GM21619 (cell line): ENCODE measurements at regions not wholly inside any gene's neighbourhood (a gene's known extent, or its start where the extent isn't known, plus 50 kb on each side); places are given as distances from the start of the nearest gene placed in this dataset.
"Not testable (repeated sequence)": the region's sequence is repeated elsewhere in the genome, so short reads cannot be mapped to it uniquely, and the experiment has no call there.

ENCODE experiments used
- ATAC-seq: cut with Tn5 transposase; IDR thresholded peaks from one replicate; pipeline ENCODE4 v1.9.1; 2021; ENCODE audit not compliant: unreplicated experiment

DNA sequence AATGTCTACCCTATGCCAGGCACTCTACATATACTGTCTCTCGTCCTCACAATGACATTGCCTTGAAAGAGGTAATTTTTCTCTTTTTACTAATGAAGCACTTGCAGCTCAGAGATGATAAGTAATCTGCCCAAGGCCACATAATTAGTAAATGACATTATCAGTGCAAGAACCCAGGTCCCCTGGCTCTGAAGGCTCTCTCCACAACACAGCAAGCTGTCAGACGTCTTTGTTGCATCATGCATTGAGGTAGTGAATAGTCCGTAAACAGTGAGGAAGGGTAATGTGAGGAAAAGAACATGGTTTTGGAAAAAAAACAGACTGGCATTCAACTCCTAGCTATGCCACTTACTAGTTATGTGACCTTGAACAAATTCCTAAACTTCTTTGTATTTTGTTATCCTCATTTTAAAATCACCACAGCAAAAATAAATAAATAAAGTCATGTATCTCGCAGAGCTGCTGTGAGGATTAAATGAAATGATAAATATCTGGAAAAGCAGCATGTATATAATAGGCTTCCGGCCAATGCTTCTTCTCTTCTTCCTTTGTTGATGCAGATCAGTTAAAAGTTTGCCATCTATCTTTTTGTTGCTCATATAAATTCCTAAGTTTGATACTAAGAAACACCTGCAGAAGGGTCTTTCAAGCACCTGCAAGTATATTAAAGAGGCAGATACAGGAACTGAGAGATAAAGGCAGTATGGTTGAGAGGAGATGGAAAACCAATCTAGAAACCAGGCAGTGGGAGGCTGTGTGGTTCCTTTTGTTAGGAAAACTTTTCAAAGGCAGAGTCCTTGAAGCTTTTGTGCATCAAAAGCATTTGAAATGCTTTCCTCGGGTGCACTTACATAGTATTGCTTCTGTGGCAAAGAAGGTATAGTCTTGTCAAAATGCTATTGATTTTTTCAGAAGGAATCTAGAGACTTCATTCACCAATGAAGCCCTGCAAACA is 82.8 kb downstream of the BTG1 start:
- no peak for ATAC-seq

DNA sequence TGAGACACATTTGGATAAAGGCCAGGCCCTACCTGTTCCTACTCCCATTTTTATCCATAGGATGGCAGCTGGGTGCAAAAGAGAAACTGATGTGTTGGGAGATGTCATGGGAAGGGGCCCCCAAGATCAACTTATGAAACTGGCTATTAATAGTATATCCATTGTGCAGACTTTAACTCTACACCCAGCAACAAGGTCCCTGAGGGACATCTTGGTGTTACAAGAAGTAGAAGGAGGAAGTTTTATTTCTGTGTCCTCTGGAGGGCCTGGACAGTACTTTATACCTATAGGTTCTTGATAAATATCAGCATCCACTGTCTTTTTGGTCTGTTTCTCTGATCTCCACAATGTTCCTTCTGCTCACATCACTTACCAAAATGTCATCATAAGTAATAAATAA is 84.6 kb downstream of the BTG1 start:
- ATAC-seq: no peak

DNA sequence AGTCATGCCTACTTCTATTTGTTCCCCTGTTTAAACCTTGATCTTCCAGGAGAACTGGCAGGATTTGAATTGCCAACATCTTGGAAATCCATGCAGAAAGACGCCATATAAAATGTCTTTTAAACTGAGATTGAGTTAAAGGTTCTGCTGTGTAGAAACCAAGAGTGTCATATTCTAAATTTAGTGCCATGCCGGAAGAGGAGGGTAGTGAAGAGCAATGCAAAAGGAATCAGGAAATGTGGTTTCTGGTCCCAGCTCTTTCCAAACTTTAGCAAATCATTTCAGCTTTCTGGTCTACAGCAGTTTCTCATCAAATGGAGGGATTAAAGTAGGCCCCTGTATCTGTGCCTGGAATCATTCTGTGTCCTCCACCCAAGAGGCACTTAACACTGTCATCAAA is 85.7 kb downstream of the BTG1 start:
- no peak for ATAC-seq

DNA sequence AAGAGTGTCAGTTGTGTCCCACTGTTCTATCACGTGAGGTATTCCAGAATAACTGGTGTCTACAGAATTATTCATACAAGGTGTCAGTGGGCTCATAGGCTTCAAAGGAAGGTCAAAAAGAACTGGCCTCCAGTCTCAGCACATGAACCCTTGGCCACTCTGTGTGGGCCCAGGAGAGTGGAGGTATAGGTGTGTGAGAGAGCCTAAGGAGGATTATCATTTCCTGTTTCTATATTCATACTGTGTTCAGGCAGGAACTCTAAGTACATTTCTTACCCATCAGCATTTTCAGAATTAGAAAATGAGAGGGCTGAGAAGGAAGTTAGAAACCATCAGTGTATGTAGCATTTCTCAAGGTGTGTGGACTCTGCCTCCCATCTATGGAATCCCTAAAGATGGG is 87.0 kb downstream of the BTG1 start:
- no peak for ATAC-seq

DNA sequence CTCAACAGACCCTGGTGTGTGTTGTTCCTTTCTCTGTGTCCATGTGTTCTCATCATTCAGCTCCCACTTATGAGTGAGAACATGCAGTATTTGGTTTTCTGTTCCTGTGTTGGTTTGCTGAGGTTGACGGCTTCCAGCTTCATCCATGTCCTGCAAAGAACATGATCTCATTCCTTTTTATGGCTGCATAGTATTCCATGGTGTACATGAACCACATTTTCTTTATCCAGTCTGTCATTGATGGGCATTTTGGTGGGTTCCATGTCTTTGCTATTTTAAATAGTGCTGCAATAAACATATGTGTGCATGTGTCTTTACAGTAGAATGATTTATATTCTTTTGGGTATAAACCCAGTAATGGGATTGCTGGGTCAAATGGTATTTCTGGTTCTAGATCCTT is 88.9 kb downstream of the BTG1 start:
- not testable (repeated sequence) for ATAC-seq

DNA sequence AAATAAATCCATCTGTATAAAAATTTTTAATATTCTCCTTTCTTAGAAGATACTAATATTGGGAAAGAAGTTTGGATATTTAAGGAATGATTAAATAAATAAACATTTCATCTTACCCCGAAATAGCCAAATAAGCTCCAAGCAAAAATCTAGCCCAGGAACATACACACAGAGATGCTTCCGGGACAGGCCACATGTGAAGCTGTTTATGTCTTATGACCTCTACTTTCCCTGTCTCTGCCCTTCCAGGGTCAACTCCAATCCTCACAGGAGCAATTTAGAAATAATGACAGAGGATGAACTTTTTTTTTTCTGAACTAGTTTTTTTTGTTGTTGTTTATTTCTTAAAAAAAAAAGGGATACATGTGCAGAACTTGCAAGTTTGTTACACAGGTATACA is 89.4 kb downstream of the BTG1 start:
- ATAC-seq: no peak

DNA sequence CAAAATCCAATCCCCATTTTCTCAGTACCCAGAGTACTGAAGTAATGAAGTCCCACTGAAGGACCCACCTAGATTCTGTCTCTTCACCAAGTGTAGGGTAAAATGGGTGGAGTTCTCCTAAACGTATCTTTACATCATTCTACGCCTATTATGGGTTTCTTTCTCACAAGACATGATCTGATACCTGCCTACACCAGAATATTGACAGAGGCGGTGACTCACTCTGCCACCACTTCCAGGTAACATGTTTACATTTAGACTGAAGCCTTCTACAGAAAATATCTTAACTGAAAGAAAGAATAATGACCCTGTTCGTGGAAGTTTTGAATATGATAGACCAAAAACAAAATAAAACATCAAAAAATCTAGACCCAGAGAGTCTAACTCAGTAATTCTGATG is 89.8 kb downstream of the BTG1 start:
- ATAC-seq: no peak

DNA sequence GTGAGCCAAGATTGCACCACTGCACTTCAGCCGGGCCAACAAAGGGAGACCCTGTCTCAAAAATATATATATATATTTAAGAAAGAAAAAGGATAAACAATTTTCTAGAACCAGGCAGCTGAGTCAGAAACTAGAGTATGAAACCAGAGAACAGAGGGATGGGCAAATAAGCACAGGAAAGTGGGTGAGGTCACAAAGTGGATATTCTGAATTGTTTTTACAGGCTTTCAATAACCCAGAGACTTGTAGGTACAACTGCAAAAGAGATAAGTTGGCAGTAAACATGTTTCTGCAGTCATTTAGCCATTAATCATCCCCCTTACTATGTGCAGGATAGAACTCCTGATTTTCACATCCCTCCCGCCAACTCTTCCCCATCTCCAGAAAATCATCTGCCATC is 94.2 kb downstream of the BTG1 start:
- no peak for ATAC-seq

DNA sequence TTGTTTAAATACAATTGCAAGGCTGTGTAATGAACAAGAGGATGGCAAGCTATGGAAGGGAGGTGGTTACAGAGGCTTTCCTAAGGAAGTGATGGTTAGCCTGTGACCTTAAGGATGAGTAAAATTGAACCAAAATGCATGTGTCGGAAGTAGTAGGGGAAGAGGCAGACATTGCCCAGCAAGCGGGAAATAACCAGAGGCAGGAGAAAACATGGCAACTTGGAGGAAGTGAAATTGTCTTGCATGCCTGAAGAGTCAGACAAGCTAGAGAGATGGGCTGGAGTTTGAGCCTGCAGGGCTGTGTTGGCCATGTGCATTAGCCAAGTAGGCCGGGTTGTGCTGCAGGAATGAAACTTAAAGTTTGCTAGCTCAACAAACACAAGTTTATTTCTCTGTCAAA is 96.2 kb downstream of the BTG1 start:
- peak; percentile 78 for ATAC-seq

DNA sequence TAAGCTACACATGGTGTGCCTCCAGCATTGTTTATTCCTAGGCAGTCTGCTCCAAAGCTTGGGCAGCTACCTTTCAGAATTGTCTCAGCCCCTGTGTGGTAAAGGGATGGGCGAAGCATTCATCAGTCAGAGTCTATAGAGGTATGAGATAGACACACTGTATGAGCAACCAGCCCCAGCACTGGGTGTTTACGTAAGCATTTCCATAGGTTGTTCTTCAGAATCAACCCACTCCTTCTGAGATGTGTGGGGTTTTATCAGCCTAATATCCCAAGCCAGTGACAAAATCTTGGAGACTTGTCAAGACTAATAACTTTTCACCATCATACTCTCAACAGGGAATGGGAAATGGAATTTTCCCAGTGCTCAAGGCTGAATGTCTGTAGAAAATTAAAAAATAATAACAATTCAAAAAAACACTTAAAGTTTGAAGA is 98.2 kb downstream of the BTG1 start:
- ATAC-seq: no peak

DNA sequence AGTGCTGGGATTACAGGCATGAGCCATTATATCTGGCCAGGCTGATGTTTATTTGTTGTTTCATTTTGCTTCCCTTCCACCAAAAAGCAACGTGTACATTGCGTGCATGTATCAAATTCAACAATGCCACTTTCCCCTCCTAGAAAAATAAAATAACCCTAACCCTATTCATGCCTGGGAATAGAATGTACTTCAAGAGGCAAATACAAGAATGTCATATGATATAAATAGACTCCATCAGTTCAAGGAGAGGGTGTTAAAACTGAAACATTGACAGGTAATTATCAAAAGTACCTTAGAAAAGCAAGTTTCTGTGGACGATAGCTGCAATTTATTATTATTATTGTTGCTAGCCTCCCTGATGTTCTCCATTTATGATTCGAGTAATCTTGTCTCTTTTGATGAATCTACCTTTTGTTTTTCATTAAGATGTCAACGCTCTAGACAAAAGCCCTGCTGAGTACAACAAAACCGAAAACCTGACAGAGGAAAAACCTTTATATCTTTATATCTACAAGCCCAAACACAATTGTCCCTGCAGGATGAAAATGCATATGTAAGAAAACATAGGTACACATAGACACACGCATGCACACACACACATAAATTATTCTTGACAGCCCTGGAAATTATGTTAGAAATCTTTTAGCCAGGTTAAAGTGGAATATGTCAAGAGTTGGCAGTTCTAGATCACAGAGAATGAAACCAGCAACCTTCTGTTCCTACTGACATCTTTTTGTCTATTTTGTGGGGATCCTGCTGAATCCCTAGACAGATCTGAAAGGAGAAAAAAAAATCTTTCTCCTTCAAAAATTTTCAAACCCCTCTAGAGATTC is 98.9 kb downstream of the BTG1 start:
- no peak for ATAC-seq

DNA sequence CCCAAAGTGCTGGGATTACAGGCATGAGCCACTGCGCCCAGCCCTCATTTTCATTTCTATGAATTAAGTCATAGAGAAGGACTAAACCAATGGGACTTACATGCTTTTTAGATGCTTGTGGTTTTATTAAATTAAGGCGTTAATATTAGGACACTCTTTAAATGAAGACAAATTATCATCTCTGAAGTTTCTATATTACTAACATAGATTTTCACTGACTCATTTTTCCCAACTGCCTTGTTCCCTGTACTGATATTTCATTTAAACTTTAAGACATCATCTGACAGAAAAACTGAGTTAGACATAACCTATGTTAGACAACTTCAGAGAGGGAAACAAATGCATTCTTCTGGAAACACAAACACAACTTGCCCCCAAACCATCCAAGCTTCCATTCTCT is 99.8 kb downstream of the BTG1 start:
- ATAC-seq: no peak

DNA sequence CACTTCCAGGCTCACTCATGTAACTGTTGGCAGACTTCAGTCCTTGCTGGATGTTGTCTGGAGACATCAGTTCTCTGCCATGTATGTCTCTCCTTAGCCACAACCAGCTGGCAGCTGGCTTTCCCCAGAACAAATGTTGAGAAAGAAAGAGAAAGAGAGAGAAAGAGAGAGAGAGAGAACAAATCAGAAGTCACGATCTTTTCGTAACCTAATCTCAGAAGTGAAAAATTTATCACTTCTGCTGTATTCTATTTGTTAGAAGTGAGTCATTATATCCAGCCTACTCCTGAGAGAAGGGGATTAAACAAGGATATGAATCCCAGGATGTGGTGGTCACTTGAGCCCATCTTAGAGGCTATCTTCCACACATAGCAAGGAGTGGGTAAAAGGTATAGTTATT is 101.2 kb downstream of the BTG1 start:
- ATAC-seq: no peak

DNA sequence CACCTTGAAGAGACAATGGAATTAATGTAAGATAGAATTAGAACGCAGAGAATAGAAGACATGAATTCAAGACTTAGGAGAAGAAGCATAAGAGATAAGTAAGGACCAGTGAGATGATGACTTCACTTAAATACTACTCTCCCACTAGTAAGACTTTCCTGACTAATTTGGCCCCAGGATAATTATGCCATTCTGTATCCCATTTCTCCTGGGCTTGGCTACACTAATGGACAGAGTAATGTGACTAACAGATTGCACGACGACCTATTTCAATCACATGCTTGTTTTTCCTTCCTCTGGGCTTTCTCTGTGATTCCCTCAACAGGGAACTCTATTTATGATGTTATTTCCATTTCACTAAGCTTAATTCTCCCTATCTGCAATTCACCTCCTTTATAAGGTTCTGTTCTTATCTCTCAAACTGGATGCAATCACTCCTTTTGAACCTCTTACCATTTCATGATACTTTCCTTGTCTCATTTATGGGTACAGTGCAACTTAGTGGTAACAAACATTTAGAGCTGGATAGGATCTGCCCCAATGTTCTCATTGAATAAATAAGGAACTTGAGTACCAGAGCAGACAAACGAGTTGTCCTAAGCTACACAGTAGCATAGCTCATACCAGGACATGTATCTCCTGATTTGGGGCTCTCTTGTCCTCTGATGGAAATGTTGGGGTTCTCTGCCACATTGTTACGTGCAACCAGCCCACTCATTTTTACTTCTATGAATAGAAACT is 102.7 kb downstream of the BTG1 start:
- no peak for ATAC-seq

DNA sequence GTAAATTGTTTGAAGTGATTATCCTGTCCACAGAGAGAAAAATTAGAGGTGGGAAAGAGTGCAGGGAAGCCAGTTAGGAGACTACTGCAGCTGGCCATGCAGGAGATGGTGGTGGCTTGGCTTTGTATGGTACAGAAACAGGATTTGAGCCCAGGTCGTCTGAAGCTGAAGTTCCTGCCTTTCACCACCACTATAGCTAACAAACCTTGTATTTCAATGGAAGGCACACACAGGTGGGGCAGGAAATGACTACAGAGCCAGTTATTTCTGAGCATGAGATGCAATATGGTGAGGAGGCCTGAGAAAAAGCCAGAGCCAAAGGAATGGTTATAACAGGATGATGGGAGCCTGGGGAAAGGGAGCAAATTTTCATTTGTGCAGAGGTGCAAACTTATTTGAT is 103.9 kb downstream of the BTG1 start:
- ATAC-seq: no peak

DNA sequence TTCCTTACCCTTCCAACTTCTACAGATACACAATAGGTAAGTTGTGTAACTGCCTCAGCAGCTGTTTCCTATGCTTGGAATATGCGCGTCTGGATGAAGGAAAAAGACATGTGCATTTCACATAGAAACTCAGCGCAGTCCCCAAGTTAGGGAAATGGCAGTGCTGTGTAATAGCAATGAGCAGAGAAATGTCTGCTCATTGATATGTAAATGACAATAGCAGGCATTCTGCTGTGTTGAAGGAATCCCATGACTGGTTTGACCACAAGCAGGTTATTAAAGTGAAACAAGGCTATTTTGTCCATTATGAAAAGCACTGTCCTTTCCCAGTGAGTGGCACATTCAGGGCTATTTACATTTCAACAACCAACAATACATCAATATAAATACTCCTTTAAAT is 106.6 kb downstream of the BTG1 start:
- no peak for ATAC-seq

DNA sequence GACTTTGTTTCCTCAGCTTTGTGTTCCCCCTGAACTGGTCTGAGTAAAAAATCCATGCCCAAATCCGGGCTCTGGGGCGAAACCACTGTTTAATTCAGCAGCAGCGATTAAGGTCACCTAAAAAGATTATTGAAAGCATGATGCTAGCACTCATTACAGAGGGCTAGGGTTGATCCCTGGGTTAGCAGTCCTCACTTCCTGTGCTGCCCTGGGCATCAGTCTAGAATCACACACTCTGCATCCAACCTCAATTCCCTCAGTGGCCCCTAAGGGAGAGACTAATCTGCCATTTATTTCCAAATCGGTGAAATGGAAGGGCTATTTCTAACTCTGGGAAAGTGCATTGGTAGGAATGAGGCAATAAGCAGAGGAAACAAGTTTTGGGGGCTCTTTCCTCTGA is 107.2 kb downstream of the BTG1 start:
- no peak for ATAC-seq

DNA sequence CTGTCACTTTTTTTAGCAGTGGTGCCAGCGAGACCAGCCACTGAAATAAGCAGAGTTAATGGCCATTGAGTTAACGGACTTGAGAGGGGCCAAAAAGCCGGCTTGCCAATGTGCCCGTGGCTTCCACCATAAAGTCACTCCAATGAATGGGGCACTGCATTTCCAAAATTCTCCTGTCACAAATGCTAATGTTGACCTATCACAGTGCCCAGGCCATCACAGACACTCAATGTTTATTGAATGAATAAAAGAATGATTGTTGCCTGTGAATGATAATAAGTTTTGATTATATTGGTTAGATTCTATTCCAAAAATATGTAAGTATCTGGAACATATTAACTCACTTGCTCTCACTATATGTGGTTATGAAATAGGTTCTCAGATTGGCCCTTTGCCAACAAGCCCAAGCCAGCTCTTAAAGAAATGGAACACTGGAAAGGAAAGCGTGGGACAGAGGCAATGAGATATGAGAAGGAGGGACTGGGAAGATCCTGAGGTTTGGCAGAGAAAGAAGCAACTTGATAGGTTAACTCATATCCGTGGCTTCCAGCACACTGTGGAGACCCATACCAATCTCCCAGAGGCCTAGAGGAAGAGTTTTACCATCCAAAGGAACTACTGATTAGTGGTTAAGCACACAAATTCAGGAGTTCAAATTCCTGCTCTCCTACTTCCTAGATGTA is 108.7 kb downstream of the BTG1 start:
- ATAC-seq: no peak

DNA sequence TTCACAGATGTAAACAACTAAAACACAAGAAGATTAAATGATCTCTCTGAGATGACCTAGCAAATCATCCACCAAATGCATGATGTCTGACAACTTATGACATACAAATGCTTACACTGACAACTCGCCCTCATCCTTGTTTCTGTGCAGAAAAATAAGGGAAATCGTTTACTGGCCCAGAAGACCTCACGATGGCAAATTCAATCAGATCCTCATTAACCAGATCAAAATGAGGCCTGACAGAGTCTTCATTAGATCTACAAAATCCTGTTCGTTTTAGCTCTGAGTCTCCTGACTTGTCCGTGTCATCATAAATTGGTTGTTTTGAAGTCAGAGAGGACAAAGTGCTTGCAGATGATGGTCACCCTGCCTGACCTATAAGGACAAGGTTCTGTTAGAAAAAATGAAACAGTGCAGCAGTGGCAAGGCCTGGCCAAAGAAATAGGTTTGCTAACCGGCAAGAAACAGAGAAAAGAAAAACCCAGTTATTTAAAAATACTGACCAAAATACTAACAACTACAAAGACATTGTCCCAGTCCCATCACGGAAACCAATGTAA is 109.5 kb downstream of the BTG1 start:
- no peak for ATAC-seq

DNA sequence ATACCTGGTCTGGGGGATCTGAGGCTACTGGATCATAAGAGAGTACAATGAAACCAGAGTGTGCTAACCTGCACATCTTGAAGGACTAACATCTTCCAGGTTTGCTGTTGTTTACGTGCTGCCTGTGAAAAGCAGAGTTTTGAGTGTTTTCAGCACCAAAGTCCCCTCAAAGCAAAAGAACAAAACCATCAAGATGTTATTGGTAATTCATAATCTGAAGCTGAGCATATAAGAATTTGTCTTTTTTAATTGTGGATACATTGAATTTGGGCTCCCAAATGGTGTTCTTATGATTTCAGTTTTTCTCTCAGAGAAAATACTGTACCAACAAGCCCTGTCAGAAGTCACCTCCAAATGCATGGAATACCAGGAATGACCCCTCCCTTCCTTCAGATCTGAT is 110.2 kb downstream of the BTG1 start:
- no peak for ATAC-seq
